ENCODE measurements at regions not wholly inside any gene's neighbourhood (a gene's known extent, or its start where the extent isn't known, plus 50 kb on each side); places are given as distances from the start of the nearest gene placed in this dataset.

GRCh38 chr15:70262591-70263274, 165.0 kb upstream of the TLE3 start:
- no peak for DNase-seq (ENCODE audit: low spot score)

DNA sequence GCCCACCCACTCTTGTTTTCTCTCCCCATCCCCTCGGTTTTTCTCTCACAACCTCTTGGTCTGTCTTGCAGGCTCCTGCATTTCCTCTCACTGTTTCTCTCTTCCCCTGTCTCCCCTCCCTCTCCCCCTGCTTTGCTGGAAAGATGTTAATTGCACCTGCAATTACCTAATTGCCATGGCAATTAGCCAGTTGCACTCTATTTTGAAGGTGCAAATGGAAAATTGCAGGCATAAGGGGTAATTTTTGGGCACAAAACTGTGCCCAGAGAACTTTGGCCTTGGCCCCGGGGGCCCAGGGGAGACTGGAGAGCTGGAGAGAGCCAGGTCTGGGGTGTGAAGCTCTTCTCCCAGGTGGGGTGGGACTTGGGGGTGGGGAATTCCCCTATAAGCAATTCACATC, 164.5 kb upstream of the TLE3 start:
- DNase-seq (ENCODE audit: low spot score), result no peak

- DNase-seq (ENCODE audit: low spot score), result no peak
Measured at GRCh38 chr15:70261083-70261482, 163.4 kb upstream of the TLE3 start.

DNA sequence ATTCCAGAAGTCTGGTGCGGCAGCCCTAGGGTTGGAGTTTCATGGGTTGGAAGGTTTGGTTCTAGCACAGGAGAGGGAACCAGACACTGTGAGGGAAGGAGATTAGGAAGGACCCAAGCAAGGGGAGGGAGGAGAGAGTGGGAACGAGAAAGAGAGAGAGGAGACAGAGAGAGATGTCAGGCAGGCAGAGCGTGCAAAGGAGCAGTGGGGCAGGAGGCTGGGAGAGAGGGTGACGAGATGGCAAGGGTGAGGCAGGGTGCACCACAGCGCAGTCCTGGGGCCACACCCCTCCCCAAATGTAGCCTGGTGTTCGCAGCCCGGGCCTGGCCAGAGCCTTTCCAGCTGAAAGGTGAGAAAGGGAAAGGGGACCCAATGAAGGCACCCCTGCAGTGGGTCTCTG, 162.9 kb upstream of the TLE3 start:
- no peak for DNase-seq (ENCODE audit: low spot score)

DNA sequence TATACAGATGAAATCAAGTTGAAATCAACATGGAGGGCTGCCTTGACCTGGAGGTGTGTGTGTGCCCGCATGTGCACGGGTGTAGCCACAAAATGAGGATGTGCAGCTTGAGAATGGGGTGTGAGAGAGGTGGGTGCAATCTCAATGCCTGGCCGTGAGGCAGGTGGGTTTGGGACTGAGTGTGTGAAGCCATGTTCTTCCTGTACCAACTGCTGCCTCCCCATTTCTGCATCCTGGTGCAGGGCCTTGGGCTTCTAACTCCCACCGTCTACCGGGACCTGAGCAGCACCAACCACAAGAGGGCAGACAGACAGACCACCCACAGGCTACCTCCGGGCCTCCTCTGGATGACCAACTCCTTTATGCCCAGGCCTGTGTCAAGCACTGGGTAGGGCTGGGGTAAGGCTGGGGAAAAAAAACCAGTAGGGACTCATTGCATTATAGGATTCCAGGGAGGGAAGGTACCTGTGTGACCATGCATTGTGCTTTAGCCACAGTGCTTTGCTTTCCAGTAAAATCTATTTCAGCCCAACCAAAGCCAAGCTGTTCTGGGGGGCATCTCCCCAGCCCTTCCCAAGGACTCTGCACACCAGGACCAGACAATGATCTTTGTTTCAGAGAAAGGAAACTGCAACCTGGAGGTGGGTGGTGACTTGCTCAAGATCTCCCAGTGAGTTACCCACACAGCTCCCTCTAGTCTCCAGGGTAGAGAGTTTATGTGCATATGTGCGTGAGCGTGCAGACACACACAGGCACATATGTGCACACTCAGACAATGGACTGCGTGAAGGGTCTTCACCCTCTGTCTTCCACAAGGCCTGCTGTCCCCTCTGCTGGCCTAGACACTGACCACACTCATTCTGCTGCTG, 162.2 kb upstream of the TLE3 start:
- no peak for DNase-seq (ENCODE audit: low spot score)

DNA sequence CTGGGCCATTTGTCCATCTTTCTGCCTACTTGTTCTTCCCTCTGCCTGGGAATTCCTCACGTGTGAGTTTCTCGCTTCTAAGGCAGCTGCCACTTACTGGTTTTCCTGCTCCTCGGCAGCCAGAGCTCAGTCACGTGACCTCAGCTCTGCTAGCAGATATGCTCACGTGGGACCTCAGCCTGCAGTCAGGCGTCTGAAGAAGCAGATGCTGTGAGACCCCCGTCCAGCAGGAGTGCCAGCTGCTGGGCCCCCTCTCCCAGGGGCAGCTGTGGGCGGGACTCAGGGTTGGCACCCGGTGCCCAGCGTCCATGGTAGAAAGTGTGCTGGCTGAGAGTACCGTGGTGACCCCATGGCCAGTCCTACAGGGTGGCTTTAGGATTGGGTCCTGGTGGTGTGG, 161.3 kb upstream of the TLE3 start:
- DNase-seq (ENCODE audit: low spot score), result no peak

DNA sequence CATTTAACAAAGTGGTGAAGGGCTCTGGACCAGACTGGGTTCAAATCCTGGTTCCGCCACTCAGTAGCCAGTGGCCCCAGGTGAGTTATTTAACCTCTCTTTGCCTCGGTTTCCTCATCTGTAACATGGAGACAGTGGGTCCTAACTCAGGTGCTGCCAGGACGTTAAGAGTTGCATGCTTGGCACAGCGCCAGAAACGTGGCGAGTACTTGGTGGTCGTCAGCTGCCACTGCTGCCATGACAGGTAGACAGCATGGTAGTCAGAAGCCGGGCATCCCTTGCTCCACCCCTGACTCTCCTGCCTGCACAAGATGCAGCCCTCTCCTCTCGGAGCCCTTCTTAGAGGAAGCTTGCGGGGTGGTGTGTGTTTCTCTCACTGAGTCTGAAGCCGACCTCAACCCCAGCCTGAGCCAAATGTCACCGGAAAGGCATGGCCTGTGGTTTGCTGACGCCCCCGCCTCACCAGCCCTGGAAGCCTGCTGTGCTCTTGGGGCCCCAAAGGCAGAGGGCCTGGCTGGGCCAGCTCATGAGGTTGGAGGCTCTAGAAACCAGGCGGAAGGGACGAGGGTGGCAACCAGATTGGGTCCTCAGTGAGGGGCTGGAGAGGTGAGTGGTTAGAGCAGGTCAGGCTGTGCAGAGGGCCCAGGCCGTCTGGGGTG, 160.8 kb upstream of the TLE3 start:
- no peak for DNase-seq (ENCODE audit: low spot score)

GRCh38 chr15:70257573-70258248, 160.0 kb upstream of the TLE3 start:
- DNase-seq (ENCODE audit: low spot score), result no peak

GRCh38 chr15:70257047-70257446, 159.3 kb upstream of the TLE3 start:
- no peak for DNase-seq (ENCODE audit: low spot score)

GRCh38 chr15:70254311-70254869, 156.7 kb upstream of the TLE3 start:
- DNase-seq (ENCODE audit: low spot score), result no peak

DNA sequence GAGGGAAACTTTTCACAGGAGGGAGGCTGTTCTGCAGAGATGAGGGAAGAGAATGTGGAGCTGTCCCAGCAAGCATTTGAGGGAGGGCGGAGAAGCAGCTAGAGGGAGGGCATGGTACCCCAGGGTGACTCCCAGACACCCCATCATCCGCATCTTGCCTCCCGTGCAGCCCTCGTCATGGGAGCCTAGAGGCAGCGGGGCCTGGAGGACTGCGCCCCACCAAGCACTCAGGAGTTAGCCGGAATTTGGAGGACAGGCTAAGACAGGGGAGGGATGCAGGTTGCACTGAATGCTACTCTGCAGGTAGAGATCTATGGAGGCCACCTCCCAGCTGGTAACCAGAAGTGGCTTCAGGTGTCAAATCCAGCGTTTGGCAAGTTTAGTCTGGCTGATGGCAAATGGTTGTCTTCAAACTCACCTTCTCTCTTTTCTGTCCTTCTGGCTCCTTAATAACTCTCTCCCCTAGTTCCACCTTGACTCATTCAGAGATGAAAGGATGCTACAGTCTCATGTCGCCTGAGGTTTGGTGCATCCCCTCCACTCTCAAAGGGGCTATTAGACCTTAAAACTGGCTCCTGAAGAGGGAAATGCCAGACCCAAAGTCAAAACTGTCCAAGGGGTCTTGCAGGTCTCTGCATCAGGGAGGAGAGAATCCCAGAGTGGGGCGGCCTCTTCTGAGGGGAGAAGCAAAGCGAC, 155.9 kb upstream of the TLE3 start:
- no peak for DNase-seq (ENCODE audit: low spot score)

GRCh38 chr15:70252951-70253320, 155.2 kb upstream of the TLE3 start:
- no peak for DNase-seq (ENCODE audit: low spot score)

DNA sequence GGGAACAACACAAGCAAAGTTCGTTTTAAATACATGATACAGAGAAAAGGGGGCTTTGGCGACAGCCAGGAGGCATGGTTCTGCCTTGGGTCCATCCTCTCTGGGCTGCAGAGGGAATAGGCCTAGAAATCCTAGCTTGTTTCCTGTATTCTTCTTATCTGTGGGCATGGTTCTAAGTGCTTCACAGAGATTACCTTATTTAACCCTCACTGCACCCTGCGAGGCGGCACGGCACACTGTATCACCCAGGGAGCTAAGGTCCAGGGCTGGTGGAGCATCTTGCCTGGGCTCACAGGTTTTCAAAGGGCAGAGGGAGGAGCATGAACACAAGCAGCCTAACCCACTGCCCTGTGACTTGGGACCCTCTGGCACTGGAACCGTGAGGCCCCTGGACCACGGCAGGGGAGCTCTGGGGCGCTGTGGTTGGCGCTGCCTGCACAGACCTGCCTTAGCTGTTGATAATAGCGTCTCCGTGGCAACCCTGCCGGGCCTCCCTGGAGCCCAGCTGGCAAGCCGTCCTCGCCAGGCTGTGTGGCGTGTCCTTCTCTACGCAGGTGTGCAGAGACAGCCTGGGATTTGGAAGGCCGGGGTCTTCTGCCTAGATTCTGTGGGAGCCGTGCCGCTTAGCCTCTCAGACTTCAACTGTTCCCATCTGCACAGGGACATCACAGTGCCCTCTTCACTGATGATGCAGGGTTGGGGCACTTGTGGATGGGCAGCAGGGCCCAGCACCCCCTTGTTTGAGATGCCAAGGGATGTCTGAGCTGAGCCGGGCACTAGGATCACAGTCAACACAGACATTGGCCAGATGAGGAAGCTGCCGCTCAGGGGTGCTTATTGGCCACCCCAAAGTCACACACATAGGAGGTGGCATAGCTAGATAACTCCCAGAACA, 154.6 kb upstream of the TLE3 start:
- no peak for DNase-seq (ENCODE audit: low spot score)

DNA sequence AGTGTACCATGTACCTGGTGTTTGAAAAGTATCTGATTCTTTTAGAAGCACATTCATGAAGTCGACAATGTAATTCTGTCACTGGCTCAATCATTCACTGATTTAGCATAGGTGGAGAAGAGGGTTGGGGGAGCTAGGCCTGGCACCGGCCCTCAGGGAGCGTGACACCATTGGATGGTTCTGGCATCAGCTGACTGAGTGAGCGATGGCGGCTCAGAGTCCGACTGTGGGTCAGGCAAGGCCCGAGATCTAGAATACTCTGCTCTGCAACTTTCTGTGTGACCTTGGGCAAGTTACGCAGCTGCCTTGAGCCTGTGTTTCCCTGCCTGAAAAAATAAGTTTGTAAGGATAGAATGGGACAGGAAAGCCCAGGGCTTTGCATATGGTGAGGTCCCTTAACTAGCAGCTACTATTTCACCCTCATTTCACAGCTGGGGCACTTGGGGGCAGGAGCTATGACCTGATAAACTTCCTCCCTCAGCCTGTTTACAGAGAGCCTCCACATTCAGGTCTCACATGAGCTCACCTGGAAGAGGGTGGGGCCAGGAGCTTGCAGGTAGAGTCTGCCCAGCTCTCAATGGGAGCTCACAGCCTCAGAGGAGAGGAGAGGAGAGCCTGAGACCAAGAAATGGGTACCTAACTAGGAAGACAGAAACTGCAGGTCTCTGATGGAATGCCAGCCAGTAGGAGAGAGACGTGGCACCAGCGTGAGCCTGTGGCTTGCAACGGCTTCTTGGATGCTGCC, 153.7 kb upstream of the TLE3 start:
- no peak for DNase-seq (ENCODE audit: low spot score)

GRCh38 chr15:70250208-70251201, 152.8 kb upstream of the TLE3 start:
- DNase-seq (ENCODE audit: low spot score), result no peak

GRCh38 chr15:70249616-70250015, 151.9 kb upstream of the TLE3 start:
- DNase-seq (ENCODE audit: low spot score), result no peak

DNA sequence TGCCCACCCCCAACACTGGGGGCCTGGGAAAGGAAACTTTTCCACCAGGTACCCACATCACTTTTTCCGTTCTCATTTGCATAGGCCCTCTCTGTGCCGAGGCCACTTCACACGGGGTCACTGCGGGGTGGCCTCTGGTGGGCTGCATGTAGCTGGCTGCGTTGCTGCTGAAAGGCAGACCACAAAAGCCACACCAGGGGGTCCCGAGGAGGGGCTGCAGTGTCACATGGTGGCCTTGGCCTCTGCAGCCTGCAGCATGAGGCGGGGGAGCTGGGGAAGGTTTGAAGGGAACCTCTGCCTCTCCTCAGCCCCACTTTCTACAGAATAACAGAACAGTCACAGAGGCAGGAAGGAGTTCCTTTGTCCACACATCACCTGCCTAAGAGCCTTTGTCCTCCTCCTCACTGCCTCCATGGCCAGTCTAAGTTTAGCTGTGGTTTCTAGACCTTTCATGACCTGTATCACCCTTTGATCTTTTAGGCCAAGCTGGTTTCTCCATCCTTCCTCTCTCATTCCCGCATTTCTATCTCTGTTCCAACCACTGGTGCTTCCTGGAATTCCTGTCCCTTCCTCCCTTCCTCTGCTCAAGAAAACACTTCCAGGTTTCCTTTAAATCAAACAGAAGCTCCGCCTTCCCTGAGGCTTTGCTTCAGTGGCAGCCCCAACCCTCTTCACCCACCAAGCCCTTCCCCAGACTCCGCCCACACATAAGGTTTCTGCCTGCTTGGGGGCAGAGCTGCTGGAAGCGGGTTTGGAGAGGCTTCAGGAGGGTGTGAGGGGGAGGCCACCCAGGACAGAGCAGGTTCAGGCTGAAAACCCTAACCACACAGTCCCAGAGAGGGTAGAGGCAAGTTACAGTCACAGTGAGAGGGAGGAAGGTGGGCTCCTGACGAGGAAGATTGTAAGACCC, 150.7 kb upstream of the TLE3 start:
- DNase-seq (ENCODE audit: low spot score), result no peak

- DNase-seq (ENCODE audit: low spot score), result no peak
Measured at GRCh38 chr15:70247281-70247680, 149.6 kb upstream of the TLE3 start.
